GM23338 (cell line): ENCODE measurements at regions not wholly inside any gene's neighbourhood (a gene's known extent, or its start where the extent isn't known, plus 50 kb on each side); places are given as distances from the start of the nearest gene placed in this dataset.

Source experiments
- ATAC-seq: fragments of 200-7000 bp; cut with Tn5 transposase; 3 replicates; pipeline ENCODE4 v1.9.1; 2020
- DNase-seq: peaks from one replicate; pipeline ENCODE4 v3.0.0-alpha.2; 2015; ENCODE audit warnings: low spot score
- H2AFZ ChIP-seq: fragments of 200-600 bp; sonication (generic); 2 replicates; pipeline ENCODE4 v1.8.0; 2016; ENCODE audit warnings: antibody characterized with exemption, mild to moderate bottlenecking, moderate library complexity
- H3F3A ChIP-seq: fragments of 200-600 bp; sonication (generic); replicated peaks from 2 replicates; pipeline ENCODE4 v1.8.0; 2017; ENCODE audit warnings: antibody characterized with exemption, mixed run types, low read depth
- H3K27ac ChIP-seq: fragments of 200-600 bp; sonication (generic); 2 replicates; pipeline ENCODE4 v1.6.1; 2016; ENCODE audit warnings: low read depth
- H3K27me3 ChIP-seq: fragments of 200-600 bp; sonication (generic); 2 replicates; pipeline ENCODE4 v1.8.0; 2016; ENCODE audit warnings: mild to moderate bottlenecking, mixed run types, moderate library complexity; ENCODE audit not compliant: insufficient read depth
- H3K36me3 ChIP-seq: fragments of 200-600 bp; sonication (generic); 2 replicates; pipeline ENCODE4 v1.8.0; 2016; ENCODE audit warnings: mild to moderate bottlenecking; ENCODE audit not compliant: insufficient read depth
- H3K4me1 ChIP-seq: fragments of 200-600 bp; sonication (generic); 2 replicates; pipeline ENCODE4 v1.8.0; 2016; ENCODE audit warnings: mild to moderate bottlenecking, moderate library complexity; ENCODE audit not compliant: insufficient read depth
- H3K4me2 ChIP-seq: fragments of 200-600 bp; sonication (generic); 2 replicates; pipeline ENCODE4 v1.7.1; 2017; ENCODE audit warnings: mixed run types
- H3K4me3 ChIP-seq: fragments of 200-600 bp; sonication (generic); 2 replicates; pipeline ENCODE4 v1.6.1; 2016; ENCODE audit warnings: mixed run types
- H3K79me2 ChIP-seq: fragments of 200-600 bp; sonication (generic); replicated peaks from 2 replicates; pipeline ENCODE4 v1.8.0; 2017; ENCODE audit warnings: mild to moderate bottlenecking; ENCODE audit not compliant: insufficient read depth
- H3K9me2 ChIP-seq: fragments of 200-600 bp; sonication (generic); 2 replicates; pipeline ENCODE4 v1.8.0; 2017; ENCODE audit not compliant: insufficient read depth
- H4K20me1 ChIP-seq: fragments of 200-600 bp; sonication (generic); replicated peaks from 2 replicates; pipeline ENCODE4 v1.8.0; 2017; ENCODE audit warnings: mild to moderate bottlenecking; ENCODE audit not compliant: insufficient read depth
- H3K27ac Mint-ChIP-seq: 2 replicates; pipeline ENCODE4 v1.8.0; 2020; ENCODE audit warnings: inconsistent platforms, mild to moderate bottlenecking, moderate library complexity, mixed read lengths
- H3K27me3 Mint-ChIP-seq: 3 replicates; pipeline ENCODE4 v1.8.0; 2022; ENCODE audit warnings: low read depth, mild to moderate bottlenecking, moderate library complexity, mixed read lengths, inconsistent platforms; ENCODE audit not compliant: insufficient read depth, poor library complexity
- H3K36me3 Mint-ChIP-seq: 3 replicates; pipeline ENCODE4 v1.8.0; 2021; ENCODE audit warnings: low read depth, mild to moderate bottlenecking, inconsistent platforms, moderate library complexity, mixed read lengths
- H3K4me1 Mint-ChIP-seq: 3 replicates; pipeline ENCODE4 v1.8.0; 2020; ENCODE audit warnings: mild to moderate bottlenecking, inconsistent platforms, mixed read lengths
- H3K4me3 Mint-ChIP-seq: 3 replicates; pipeline ENCODE4 v1.8.0; 2021; ENCODE audit warnings: moderate library complexity, mild to moderate bottlenecking, inconsistent platforms, mixed read lengths
- H3K9me3 Mint-ChIP-seq: 3 replicates; pipeline ENCODE4 v1.8.0; 2020; ENCODE audit warnings: moderate library complexity, mild to moderate bottlenecking, inconsistent platforms, mixed read lengths
- CREB1 ChIP-seq: fragments of 250-450 bp; sonication (Bioruptor Pico); IDR thresholded peaks from 2 replicates; pipeline ENCODE4 v1.5.0; 2020; ENCODE audit warnings: low read depth, mild to moderate bottlenecking, moderate library complexity
- CTCF ChIP-seq, 2 experiments: fragments of 200-600 bp in 1 of 2; sonication (generic) in 1 of 2; conservative IDR thresholded peaks; 2 replicates each; pipeline versions ENCODE4 v1.5.1 to v1.6.1; 2016 to 2017; ENCODE audit warnings: antibody characterized with exemption in 2 of 2, low read depth in 2 of 2, mild to moderate bottlenecking in 2 of 2, moderate library complexity in 1 of 2
- ETS1 ChIP-seq: IDR thresholded peaks from 2 replicates; pipeline ENCODE4 v1.6.1; 2016; ENCODE audit warnings: antibody characterized with exemption
- EZH2 ChIP-seq: fragments of 200-600 bp; sonication (generic); IDR thresholded peaks from one replicate; pipeline ENCODE4 v1.8.0; 2017; ENCODE audit warnings: antibody characterized with exemption, mild to moderate bottlenecking, low read depth; ENCODE audit not compliant: unreplicated experiment
- NANOG ChIP-seq: IDR thresholded peaks from 2 replicates; pipeline ENCODE4 v1.6.1; 2016; ENCODE audit warnings: antibody characterized with exemption, borderline replicate concordance
- ZNF114 ChIP-seq: fragments of 250-450 bp; sonication (Bioruptor Pico); IDR thresholded peaks from 2 replicates; pipeline ENCODE4 v1.5.0; 2020; ENCODE audit warnings: mild to moderate bottlenecking, moderate library complexity
- ZNF331 ChIP-seq: fragments of 250-450 bp; sonication (Bioruptor Pico); IDR thresholded peaks from 2 replicates; pipeline ENCODE4 v1.5.0; 2020; ENCODE audit warnings: low read depth, mild to moderate bottlenecking, moderate library complexity

GRCh38 chrX:13131396-13132137, 87.1 kb upstream of the FAM9C start:
- Mint-ChIP-seq H3K4me3 (no peak overlapping the region), H3K36me3 (no peaks in the 10 kb centered on the region), H3K4me1 (peaks cover 9% of the 10 kb centered on the region; the same call in 2 of the 3 replicates), H3K27ac (no peak overlapping the region), H3K9me3 (no peaks in the 10 kb centered on the region; the same call in 2 of the 3 replicates), H3K27me3 (peaks cover 2% of the 10 kb centered on the region)
- H3F3A ChIP-seq, result no peaks in the 10 kb centered on the region
- no peak overlapping the region for H2AFZ ChIP-seq
- no peaks in the 10 kb centered on the region for H4K20me1 ChIP-seq
- H3K36me3 ChIP-seq, result no peaks in the 10 kb centered on the region
- no peak overlapping the region for H3K4me2 ChIP-seq
- H3K27me3 ChIP-seq, result no peaks in the 10 kb centered on the region
- peak; percentile 78 for ATAC-seq
- H3K79me2 ChIP-seq, result no peaks in the 10 kb centered on the region
- peaks cover 7% of the 10 kb centered on the region; the same call in 1 of the 2 replicates for H3K4me1 ChIP-seq
- peak; percentile 7 for DNase-seq
- no peak overlapping the region for H3K4me3 ChIP-seq
- peak overlapping the region; percentile 69; the same call in 1 of the 2 replicates for H3K27ac ChIP-seq
- TF ChIP-seq ETS1 (no peak), ZNF114 (CRISPR knock-in tag) (no peak), NANOG (peak; percentile 55; the same call in 1 of the 2 replicates)
- no peaks in the 10 kb centered on the region for H3K9me2 ChIP-seq

DNA sequence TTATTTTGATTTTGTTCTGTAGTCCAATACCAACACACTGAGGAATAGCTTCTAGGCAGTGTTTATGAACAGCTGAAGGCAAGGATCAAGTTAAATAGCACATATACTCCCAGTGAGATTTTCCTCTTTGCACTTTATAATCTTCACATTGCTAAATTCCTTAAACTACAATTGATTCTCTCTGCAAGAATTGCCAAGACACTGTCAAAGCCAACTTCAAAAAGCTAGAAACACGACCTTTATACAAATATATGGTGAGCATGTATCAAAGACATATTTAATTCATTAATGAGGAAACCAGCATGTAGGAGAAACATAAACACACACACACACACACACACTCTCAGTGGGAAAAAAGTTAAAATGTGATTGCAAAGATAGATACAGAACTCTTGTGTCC, 86.4 kb upstream of the FAM9C start:
- H3K27ac Mint-ChIP-seq, result peak overlapping the region; percentile 20; the same call in 1 of the 2 replicates
- no peaks in the 10 kb centered on the region for H3K36me3 Mint-ChIP-seq
- H3K27me3 Mint-ChIP-seq, result peaks cover 2% of the 10 kb centered on the region
- Histone ChIP-seq H3F3A (no peaks in the 10 kb centered on the region), H3K27me3 (no peaks in the 10 kb centered on the region), H3K9me2 (no peaks in the 10 kb centered on the region), H3K4me2 (no peak overlapping the region), H3K36me3 (no peaks in the 10 kb centered on the region), H3K4me3 (no peak overlapping the region), H2AFZ (no peak overlapping the region), H3K4me1 (peaks cover 7% of the 10 kb centered on the region; the same call in 1 of the 2 replicates), H4K20me1 (no peaks in the 10 kb centered on the region), H3K27ac (no peak overlapping the region), H3K79me2 (no peaks in the 10 kb centered on the region)
- DNase-seq (no peak), ATAC-seq (no peak)
- no peaks in the 10 kb centered on the region; the same call in 2 of the 3 replicates for H3K9me3 Mint-ChIP-seq
- H3K4me1 Mint-ChIP-seq, result peaks cover 9% of the 10 kb centered on the region; the same call in 2 of the 3 replicates
- H3K4me3 Mint-ChIP-seq, result no peak overlapping the region
- TF ChIP-seq ETS1 (no peak), EZH2 (no peak), CREB1 (CRISPR knock-in tag) (no peak), ZNF331 (CRISPR knock-in tag) (no peak), ZNF114 (CRISPR knock-in tag) (no peak), CTCF (conservative IDR thresholded peaks at IDR 0.05; ENCODE audit: low read depth in 2 of 2) (no peak)
